Activated CD4-positive, alpha-beta T cell treated with anti-CD3 and anti-CD28 coated beads, Interleukin-2, amount 10 ng/mL, durations not matched to agents 24 days and 14 days (primary cell): ENCODE measurements at regions not wholly inside any gene's neighbourhood (a gene's known extent, or its start where the extent isn't known, plus 50 kb on each side); places are given as distances from the start of the nearest gene placed in this dataset.

Experiments used
- DNase-seq: peaks from one replicate; pipeline ENCODE4 v3.0.0; 2022
- H3K27ac Mint-ChIP-seq: one replicate; pipeline ENCODE4 v1.8.0; 2022; ENCODE audit warnings: mild to moderate bottlenecking, mixed read lengths
- H3K27me3 Mint-ChIP-seq: one replicate; pipeline ENCODE4 v1.8.0; 2022; ENCODE audit warnings: mixed read lengths
- H3K36me3 Mint-ChIP-seq: one replicate; pipeline ENCODE4 v1.8.0; 2022; ENCODE audit warnings: low read depth, mild to moderate bottlenecking, mixed read lengths
- H3K4me1 Mint-ChIP-seq: one replicate; pipeline ENCODE4 v1.8.0; 2021; ENCODE audit warnings: mixed read lengths
- H3K4me3 Mint-ChIP-seq: one replicate; pipeline ENCODE4 v1.8.0; 2022; ENCODE audit warnings: mild to moderate bottlenecking, moderate library complexity, mixed read lengths
- H3K9me3 Mint-ChIP-seq: one replicate; pipeline ENCODE4 v1.8.0; 2021; ENCODE audit warnings: mixed read lengths
- intact Hi-C: fragments of 100-400 bp; cut with micrococcal nuclease; formaldehyde crosslinking; loops from one replicate; pipeline ENCODE4 v1.15.1; 2023

- peak overlapping the region; percentile 82 for H3K27ac Mint-ChIP-seq
- H3K27me3 Mint-ChIP-seq: no peaks in the 10 kb centered on the region
- peak overlapping the region; percentile 73 for H3K4me3 Mint-ChIP-seq
- peaks cover 64% of the 10 kb centered on the region for H3K4me1 Mint-ChIP-seq
- no peaks in the 10 kb centered on the region for H3K9me3 Mint-ChIP-seq
- intact Hi-C loops: no loop called here
- DNase-seq: no peak
- H3K36me3 Mint-ChIP-seq: peaks cover 12% of the 10 kb centered on the region
These were observed 62.3 kb downstream of the UTRN start for GRCh38 chr6:144347448-144347759.

GRCh38 chr6:144347933-144348332, 62.8 kb downstream of the UTRN start:
- Mint-ChIP-seq H3K27ac (peak overlapping the region; percentile 82), H3K27me3 (no peaks in the 10 kb centered on the region), H3K9me3 (no peaks in the 10 kb centered on the region), H3K4me1 (peaks cover 67% of the 10 kb centered on the region), H3K4me3 (peak overlapping the region; percentile 59), H3K36me3 (peaks cover 12% of the 10 kb centered on the region)
- peak; percentile 55 for DNase-seq
- intact Hi-C loops: no loop called here

- intact Hi-C loops: loop anchor here (2.0 to 10.0 kb wide), 6 partner anchors 15 to 1472 kb away; no protein-coding TSS in a partner anchor
These were observed 64.8 kb downstream of the UTRN start for GRCh38 chr6:144349690-144350527.

GRCh38 chr6:144350528-144350880, 65.4 kb downstream of the UTRN start:
- peak overlapping the region; percentile 89 for H3K27ac Mint-ChIP-seq
- H3K36me3 Mint-ChIP-seq: peaks cover 14% of the 10 kb centered on the region
- no peak for DNase-seq
- H3K4me3 Mint-ChIP-seq: peak overlapping the region; percentile 77
- peaks cover 70% of the 10 kb centered on the region for H3K4me1 Mint-ChIP-seq
- intact Hi-C loops: loop anchor here (2.0 to 10.0 kb wide), 6 partner anchors 16 to 1472 kb away; no protein-coding TSS in a partner anchor
- H3K27me3 Mint-ChIP-seq: no peaks in the 10 kb centered on the region
- no peaks in the 10 kb centered on the region for H3K9me3 Mint-ChIP-seq

More at GRCh38 chr6:144349690-144350527, 64.8 kb downstream of the UTRN start:
- peak; percentile 78 for DNase-seq
- Mint-ChIP-seq H3K4me3 (peak overlapping the region; percentile 80), H3K4me1 (peaks cover 74% of the 10 kb centered on the region), H3K27me3 (no peaks in the 10 kb centered on the region), H3K9me3 (no peaks in the 10 kb centered on the region), H3K36me3 (peaks cover 14% of the 10 kb centered on the region), H3K27ac (peak overlapping the region; percentile 92)

GRCh38 chr6:144351379-144352127, 66.4 kb downstream of the UTRN start:
- H3K27me3 Mint-ChIP-seq: no peaks in the 10 kb centered on the region
- H3K9me3 Mint-ChIP-seq: no peaks in the 10 kb centered on the region
- H3K4me3 Mint-ChIP-seq: peak overlapping the region; percentile 77
- peak overlapping the region; percentile 90 for H3K27ac Mint-ChIP-seq
- intact Hi-C loops: loop anchor here (2.0 to 10.0 kb wide), 6 partner anchors 17 to 1471 kb away; no protein-coding TSS in a partner anchor
- DNase-seq: peak; percentile 70
- H3K4me1 Mint-ChIP-seq: peaks cover 66% of the 10 kb centered on the region
- H3K36me3 Mint-ChIP-seq: peaks cover 14% of the 10 kb centered on the region

GRCh38 chr6:144352331-144352730, 67.2 kb downstream of the UTRN start:
- H3K36me3 Mint-ChIP-seq: peaks cover 16% of the 10 kb centered on the region
- intact Hi-C loops: loop anchor here (5.0 to 10.0 kb wide), 5 partner anchors 130 to 1470 kb away; no protein-coding TSS in a partner anchor
- H3K27me3 Mint-ChIP-seq: no peaks in the 10 kb centered on the region
- H3K9me3 Mint-ChIP-seq: no peaks in the 10 kb centered on the region
- no peak for DNase-seq
- H3K4me3 Mint-ChIP-seq: peak overlapping the region; percentile 77
- peaks cover 62% of the 10 kb centered on the region for H3K4me1 Mint-ChIP-seq
- peak overlapping the region; percentile 68 for H3K27ac Mint-ChIP-seq

- peak; percentile 73 for DNase-seq
- H3K4me1 Mint-ChIP-seq: peaks cover 53% of the 10 kb centered on the region
- peak overlapping the region; percentile 66 for H3K4me3 Mint-ChIP-seq
- H3K9me3 Mint-ChIP-seq: no peaks in the 10 kb centered on the region
- intact Hi-C loops: loop anchor here (1.0 to 10.0 kb wide), 8 partner anchors 10 to 1468 kb away; no protein-coding TSS in a partner anchor
- H3K27ac Mint-ChIP-seq: peak overlapping the region; percentile 87
- no peaks in the 10 kb centered on the region for H3K27me3 Mint-ChIP-seq
- H3K36me3 Mint-ChIP-seq: peaks cover 12% of the 10 kb centered on the region
These were observed 68.8 kb downstream of the UTRN start for GRCh38 chr6:144353871-144354314.

- DNase-seq: no peak
- no peak overlapping the region for H3K27ac Mint-ChIP-seq
- H3K9me3 Mint-ChIP-seq: no peaks in the 10 kb centered on the region
- H3K4me3 Mint-ChIP-seq: no peak overlapping the region
- intact Hi-C loops: loop anchor here (5.0 to 10.0 kb wide), 2 partner anchors 247 to 555 kb away; no protein-coding TSS in a partner anchor
- peaks cover 35% of the 10 kb centered on the region for H3K4me1 Mint-ChIP-seq
- H3K36me3 Mint-ChIP-seq: peaks cover 21% of the 10 kb centered on the region
- no peaks in the 10 kb centered on the region for H3K27me3 Mint-ChIP-seq
These were observed 74.6 kb downstream of the UTRN start for GRCh38 chr6:144359783-144360182.

GRCh38 chr6:144360401-144360800, 75.3 kb downstream of the UTRN start:
- Mint-ChIP-seq H3K27ac (no peak overlapping the region), H3K27me3 (no peaks in the 10 kb centered on the region), H3K9me3 (no peaks in the 10 kb centered on the region), H3K36me3 (peaks cover 22% of the 10 kb centered on the region), H3K4me1 (peaks cover 35% of the 10 kb centered on the region), H3K4me3 (no peak overlapping the region)
- intact Hi-C loops: loop anchor here (5.0 kb wide), 1 partner anchor 248 kb away; no protein-coding TSS in a partner anchor
- DNase-seq: peak; percentile 50

GRCh38 chr6:144361016-144361415, 75.9 kb downstream of the UTRN start:
- peak; percentile 27 for DNase-seq
- Mint-ChIP-seq H3K4me3 (no peak overlapping the region), H3K27me3 (no peaks in the 10 kb centered on the region), H3K27ac (no peak overlapping the region), H3K9me3 (no peaks in the 10 kb centered on the region), H3K4me1 (peaks cover 36% of the 10 kb centered on the region), H3K36me3 (peaks cover 23% of the 10 kb centered on the region)
- intact Hi-C loops: loop anchor here (5.0 kb wide), 1 partner anchor 249 kb away; no protein-coding TSS in a partner anchor

GRCh38 chr6:144362042-144363018, 77.2 kb downstream of the UTRN start:
- no peak overlapping the region for H3K27ac Mint-ChIP-seq
- DNase-seq: peak; percentile 43
- no peaks in the 10 kb centered on the region for H3K9me3 Mint-ChIP-seq
- H3K27me3 Mint-ChIP-seq: no peaks in the 10 kb centered on the region
- H3K4me3 Mint-ChIP-seq: no peak overlapping the region
- H3K4me1 Mint-ChIP-seq: peaks cover 37% of the 10 kb centered on the region
- H3K36me3 Mint-ChIP-seq: peaks cover 26% of the 10 kb centered on the region
- intact Hi-C loops: loop anchor here (5.0 kb wide), 1 partner anchor 250 kb away; no protein-coding TSS in a partner anchor

GRCh38 chr6:144364208-144364720, 79.1 kb downstream of the UTRN start:
- H3K36me3 Mint-ChIP-seq: peaks cover 34% of the 10 kb centered on the region
- peaks cover 34% of the 10 kb centered on the region for H3K4me1 Mint-ChIP-seq
- no peaks in the 10 kb centered on the region for H3K9me3 Mint-ChIP-seq
- H3K27me3 Mint-ChIP-seq: no peaks in the 10 kb centered on the region
- peak; percentile 51 for DNase-seq
- peak overlapping the region; percentile 19 for H3K4me3 Mint-ChIP-seq
- H3K27ac Mint-ChIP-seq: peak overlapping the region; percentile 57
- intact Hi-C loops: loop anchor here (5.0 kb wide), 1 partner anchor 252 kb away; no protein-coding TSS in a partner anchor
